ENCODE measurements at regions not wholly inside any gene's neighbourhood (a gene's known extent, or its start where the extent isn't known, plus 50 kb on each side); places are given as distances from the start of the nearest gene placed in this dataset.

DNA sequence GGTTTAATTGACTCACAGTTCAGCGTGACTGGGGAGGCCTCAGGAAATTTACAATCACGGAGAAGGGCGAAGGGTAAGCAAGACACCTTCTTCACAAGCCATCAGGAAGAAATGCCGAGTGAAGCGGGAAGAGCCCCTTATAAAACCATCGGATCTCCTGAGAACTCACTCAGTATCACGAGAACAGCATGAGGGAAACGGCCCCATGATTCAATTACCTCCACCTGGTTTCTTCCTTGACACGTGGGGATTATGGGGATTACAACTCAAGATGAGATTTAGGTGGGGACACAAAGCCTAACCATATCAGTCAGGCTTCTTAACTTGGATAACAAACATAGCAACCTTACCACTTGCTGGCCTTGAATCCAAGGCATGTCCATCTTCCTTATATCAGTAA lies 73.6 kb upstream of the FOXN2 start:
- WGBS (ENCODE audit: insufficient coverage, low coverage, low lambda C conversion rate, missing lambda C conversion rate) = 95% methylated on average over 8 of the region's 9 CpGs
- no peaks in the 10 kb centered on the region for H3K9me3 ChIP-seq
- H3K4me1 ChIP-seq = no peaks in the 10 kb centered on the region
- ATAC-seq = no peak
- intact Hi-C loops (cut with DNase I) = no loop called here
- no peak for DNase-seq
- H3K27me3 ChIP-seq = no peaks in the 10 kb centered on the region
- no peak overlapping the region for H3K27ac ChIP-seq
- no peaks in the 10 kb centered on the region for H3K36me3 ChIP-seq
- no peak for TF ChIP-seq POLR2A (IDR thresholded peaks at IDR 0.05)
- TF ChIP-seq, protein P1, sequence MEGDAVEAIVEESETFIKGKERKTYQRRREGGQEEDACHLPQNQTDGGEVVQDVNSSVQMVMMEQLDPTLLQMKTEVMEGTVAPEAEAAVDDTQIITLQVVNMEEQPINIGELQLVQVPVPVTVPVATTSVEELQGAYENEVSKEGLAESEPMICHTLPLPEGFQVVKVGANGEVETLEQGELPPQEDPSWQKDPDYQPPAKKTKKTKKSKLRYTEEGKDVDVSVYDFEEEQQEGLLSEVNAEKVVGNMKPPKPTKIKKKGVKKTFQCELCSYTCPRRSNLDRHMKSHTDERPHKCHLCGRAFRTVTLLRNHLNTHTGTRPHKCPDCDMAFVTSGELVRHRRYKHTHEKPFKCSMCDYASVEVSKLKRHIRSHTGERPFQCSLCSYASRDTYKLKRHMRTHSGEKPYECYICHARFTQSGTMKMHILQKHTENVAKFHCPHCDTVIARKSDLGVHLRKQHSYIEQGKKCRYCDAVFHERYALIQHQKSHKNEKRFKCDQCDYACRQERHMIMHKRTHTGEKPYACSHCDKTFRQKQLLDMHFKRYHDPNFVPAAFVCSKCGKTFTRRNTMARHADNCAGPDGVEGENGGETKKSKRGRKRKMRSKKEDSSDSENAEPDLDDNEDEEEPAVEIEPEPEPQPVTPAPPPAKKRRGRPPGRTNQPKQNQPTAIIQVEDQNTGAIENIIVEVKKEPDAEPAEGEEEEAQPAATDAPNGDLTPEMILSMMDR (IDR thresholded peaks at IDR 0.05) = no peak
- no peak overlapping the region for H3K4me3 ChIP-seq

DNA sequence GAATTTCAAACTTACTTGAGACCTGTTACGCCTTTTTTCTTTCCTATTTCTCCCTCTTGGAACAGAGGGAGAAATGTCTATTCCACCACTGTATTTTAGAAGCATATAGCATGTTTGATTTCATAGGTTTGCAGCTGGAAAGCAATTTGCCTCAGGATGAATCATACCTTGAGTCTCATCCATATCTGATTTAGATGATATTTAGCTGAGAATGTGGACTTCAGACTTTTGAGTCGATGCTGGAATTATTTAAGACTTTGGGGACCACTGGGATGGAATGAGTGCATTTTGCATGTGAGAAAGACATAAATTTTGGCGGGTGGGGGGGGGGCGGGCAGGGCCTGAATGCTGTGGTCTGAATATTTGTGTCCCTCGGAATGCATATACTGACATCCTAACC lies 67.3 kb upstream of the FOXN2 start:
- no peak overlapping the region for H3K27ac ChIP-seq
- intact Hi-C loops (cut with DNase I) = no loop called here
- DNase-seq = no peak
- ATAC-seq = no peak
- no peaks in the 10 kb centered on the region for H3K27me3 ChIP-seq
- H3K4me3 ChIP-seq = no peak overlapping the region
- H3K36me3 ChIP-seq = no peaks in the 10 kb centered on the region
- no peaks in the 10 kb centered on the region for H3K9me3 ChIP-seq
- no peak for TF ChIP-seq POLR2A (IDR thresholded peaks at IDR 0.05)
- TF ChIP-seq, protein P1 (IDR thresholded peaks at IDR 0.05) = no peak
- peaks cover 0 to 35% (median 15%) of the 10 kb centered on the region in 4 donors for H3K4me1 ChIP-seq
- 82% methylated on average over 4 of the region's 5 CpGs for WGBS (ENCODE audit: insufficient coverage, low coverage, low lambda C conversion rate, missing lambda C conversion rate)

DNA sequence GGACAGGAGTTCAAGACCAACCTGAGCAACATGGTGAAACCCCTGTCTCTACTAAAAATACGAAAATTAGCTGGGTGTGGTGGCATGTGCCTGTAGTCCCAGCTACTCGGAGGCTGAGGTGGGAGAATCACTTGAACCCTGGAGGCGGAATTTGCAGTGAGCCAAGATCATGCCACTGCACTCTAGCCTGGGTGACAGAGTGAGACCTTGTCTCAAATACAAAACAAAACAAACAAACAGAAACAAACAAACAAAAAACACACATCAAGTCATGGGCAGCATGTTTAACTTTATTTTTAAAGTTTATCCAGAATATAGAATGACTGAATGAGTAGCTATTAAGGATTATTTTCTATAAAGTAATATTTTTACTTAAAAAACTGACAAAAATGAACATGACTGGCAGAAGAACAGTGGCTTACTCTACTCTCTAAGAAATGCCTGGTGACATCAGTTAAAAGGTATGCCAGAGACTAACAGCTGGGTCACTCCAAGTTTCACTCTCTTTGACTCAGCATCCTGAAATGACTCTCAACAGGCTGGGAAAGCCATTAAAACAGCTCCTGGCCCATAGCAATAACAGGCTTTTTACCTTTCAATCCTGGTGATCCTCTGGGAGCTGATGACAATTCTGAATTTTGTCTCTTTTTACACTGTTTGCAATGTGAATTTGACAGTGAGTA lies 66.1 kb upstream of the FOXN2 start:
- WGBS (ENCODE audit: insufficient coverage, low coverage, low lambda C conversion rate, missing lambda C conversion rate) = 77% methylated on average over 3 of the region's 3 CpGs
- DNase-seq (no peak), ATAC-seq (peak in 3 of 4 donors; percentile 28 to 77 (median 52))
- Histone ChIP-seq H3K36me3 (no peaks in the 10 kb centered on the region), H3K27ac (peak overlapping the region; percentile 14 to 89 (median 81)), H3K9me3 (no peaks in the 10 kb centered on the region), H3K27me3 (no peaks in the 10 kb centered on the region), H3K4me1 (peaks cover 0 to 35% (median 15%) of the 10 kb centered on the region in 4 donors), H3K4me3 (no peak overlapping the region)
- TF ChIP-seq, protein P1 (IDR thresholded peaks at IDR 0.05) = no peak
- no peak for TF ChIP-seq POLR2A (IDR thresholded peaks at IDR 0.05)
- intact Hi-C loops (cut with DNase I) = no loop called here

DNA sequence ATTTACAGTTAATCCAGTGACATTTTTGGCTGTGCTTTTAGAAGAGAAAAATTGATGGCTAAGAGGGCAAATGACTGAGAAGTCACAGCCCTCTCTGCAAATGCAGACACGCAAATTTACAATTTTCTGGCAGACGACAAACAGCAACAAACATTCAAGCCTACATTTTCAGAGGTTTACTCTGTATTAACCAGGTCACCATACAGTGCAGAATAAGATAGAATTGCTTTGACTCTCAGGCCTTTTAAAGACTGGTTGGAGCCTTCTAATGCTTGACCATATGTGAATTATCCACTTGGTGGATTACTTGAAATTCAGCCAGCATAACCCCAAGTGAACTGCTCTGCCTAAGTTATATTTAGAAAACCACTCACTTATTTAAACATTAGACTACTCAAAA lies 65.5 kb upstream of the FOXN2 start:
- H3K4me1 ChIP-seq = peaks cover 0 to 35% (median 15%) of the 10 kb centered on the region in 4 donors
- intact Hi-C loops (cut with DNase I) = no loop called here
- ATAC-seq = peak in 2 of 4 donors; percentile 11 to 26
- no peaks in the 10 kb centered on the region for H3K27me3 ChIP-seq
- 3% methylated on average over 2 of the region's 2 CpGs for WGBS (ENCODE audit: insufficient coverage, low coverage, low lambda C conversion rate, missing lambda C conversion rate)
- no peaks in the 10 kb centered on the region for H3K36me3 ChIP-seq
- H3K27ac ChIP-seq = peak overlapping the region; percentile 14 to 89 (median 81)
- H3K9me3 ChIP-seq = no peaks in the 10 kb centered on the region
- no peak for DNase-seq
- no peak overlapping the region for H3K4me3 ChIP-seq
- TF ChIP-seq, protein P1 (IDR thresholded peaks at IDR 0.05) = no peak
- no peak for TF ChIP-seq POLR2A (IDR thresholded peaks at IDR 0.05)

Data from right lobe of liver (tissue), 6 donors.